Kidney epithelial cell (primary cell): ENCODE measurements at regions not wholly inside any gene's neighbourhood (a gene's known extent, or its start where the extent isn't known, plus 50 kb on each side); places are given as distances from the start of the nearest gene placed in this dataset.
"Not testable (repeated sequence)": the region's sequence is repeated elsewhere in the genome, so short reads cannot be mapped to it uniquely, and the experiment has no call there.

Experiments used
- DNase-seq: peaks from one replicate; pipeline ENCODE4 v3.0.0-alpha.2; 2010; ENCODE audit warnings: low read depth
- H3K27me3 ChIP-seq: 2 replicates; pipeline ENCODE4 v1.6.0; 2011; ENCODE audit warnings: low read length; ENCODE audit not compliant: control insufficient read depth, insufficient read depth
- H3K36me3 ChIP-seq: 2 replicates; pipeline ENCODE4 v1.5.1; 2011; ENCODE audit warnings: low read length; ENCODE audit not compliant: control insufficient read depth, insufficient read depth
- H3K4me3 ChIP-seq: 2 replicates; pipeline ENCODE4 v1.5.1; 2011; ENCODE audit warnings: low read depth, mild to moderate bottlenecking, control low read depth, low read length
- CTCF ChIP-seq: IDR thresholded peaks from 2 replicates; pipeline ENCODE4 v1.5.1; 2011; ENCODE audit warnings: mild to moderate bottlenecking, moderate library complexity, low read length, control low read depth, inconsistent platforms; ENCODE audit not compliant: insufficient read depth, poor library complexity, severe bottlenecking

- Histone ChIP-seq H3K27me3 (no peaks in the 10 kb centered on the region), H3K36me3 (no peaks in the 10 kb centered on the region), H3K4me3 (no peak overlapping the region)
- no peak for DNase-seq
- TF ChIP-seq CTCF: no peak
Observed at GRCh38 chr21:28126521-28127174, 866.0 kb downstream of the LTN1 start.

- no peak for DNase-seq
- Histone ChIP-seq H3K27me3 (no peaks in the 10 kb centered on the region), H3K4me3 (no peak overlapping the region), H3K36me3 (no peaks in the 10 kb centered on the region)
- no peak for TF ChIP-seq CTCF
Observed at GRCh38 chr21:28124541-28124940, 868.1 kb downstream of the LTN1 start.

GRCh38 chr21:28118570-28118969, 874.1 kb downstream of the LTN1 start:
- Histone ChIP-seq H3K4me3 (no peak overlapping the region), H3K27me3 (no peaks in the 10 kb centered on the region), H3K36me3 (no peaks in the 10 kb centered on the region)
- TF ChIP-seq CTCF: no peak
- no peak for DNase-seq

GRCh38 chr21:28114986-28115385, 877.7 kb downstream of the LTN1 start:
- DNase-seq, H3K36me3 ChIP-seq, H3K27me3 ChIP-seq, H3K4me3 ChIP-seq: not testable (repeated sequence)

- Histone ChIP-seq H3K36me3 (no peaks in the 10 kb centered on the region), H3K4me3 (no peak overlapping the region), H3K27me3 (no peaks in the 10 kb centered on the region)
- no peak for TF ChIP-seq CTCF
- no peak for DNase-seq
Observed at GRCh38 chr21:28113718-28114117, 879.0 kb downstream of the LTN1 start.

GRCh38 chr21:28112511-28112910, 880.2 kb downstream of the LTN1 start:
- Histone ChIP-seq H3K36me3 (no peaks in the 10 kb centered on the region), H3K27me3 (no peaks in the 10 kb centered on the region), H3K4me3 (no peak overlapping the region)
- DNase-seq: no peak
- TF ChIP-seq CTCF: no peak
